ENCODE measurements at regions not wholly inside any gene's neighbourhood (a gene's known extent, or its start where the extent isn't known, plus 50 kb on each side); places are given as distances from the start of the nearest gene placed in this dataset.

- TF ChIP-seq CTCF (IDR thresholded peaks at IDR 0.05), result no peak
- no peak for TF ChIP-seq POLR2A (IDR thresholded peaks at IDR 0.05)
Measured at GRCh38 chr7:84629640-84630318, 435.2 kb upstream of the SEMA3A start.

All from thyroid gland (tissue), 4 donors.